IPS-18a (cell line): ENCODE measurements at regions not wholly inside any gene's neighbourhood (a gene's known extent, or its start where the extent isn't known, plus 50 kb on each side); places are given as distances from the start of the nearest gene placed in this dataset.

Experiments
- H3K27ac ChIP-seq: one replicate; pipeline ENCODE4 v1.5.1; 2013; ENCODE audit warnings: low read length
- H3K27me3 ChIP-seq: one replicate; pipeline ENCODE4 v1.6.1; 2013; ENCODE audit warnings: mild to moderate bottlenecking, low read length; ENCODE audit not compliant: control insufficient read depth, insufficient read depth
- H3K36me3 ChIP-seq: one replicate; pipeline ENCODE4 v1.6.1; 2013; ENCODE audit warnings: low read depth, low read length; ENCODE audit not compliant: control insufficient read depth
- H3K4me1 ChIP-seq: one replicate; pipeline ENCODE4 v1.6.1; 2013; ENCODE audit warnings: low read depth, low read length; ENCODE audit not compliant: control insufficient read depth
- H3K4me3 ChIP-seq: one replicate; pipeline ENCODE4 v1.5.1; 2013; ENCODE audit warnings: low read length
- H3K9ac ChIP-seq: one replicate; pipeline ENCODE4 v1.6.1; 2013; ENCODE audit warnings: mild to moderate bottlenecking, low read length, moderate library complexity
- H3K9me3 ChIP-seq: one replicate; pipeline ENCODE4 v1.6.1; 2013; ENCODE audit warnings: low read depth, low read length; ENCODE audit not compliant: control insufficient read depth

- Histone ChIP-seq H3K27ac (no peak overlapping the region), H3K27me3 (no peaks in the 10 kb centered on the region), H3K9ac (no peak overlapping the region), H3K9me3 (no peaks in the 10 kb centered on the region), H3K4me1 (no peaks in the 10 kb centered on the region), H3K36me3 (no peaks in the 10 kb centered on the region), H3K4me3 (no peak overlapping the region)
Measured at GRCh38 chr4:156422576-156422975, 468.9 kb upstream of the CTSO start.

DNA sequence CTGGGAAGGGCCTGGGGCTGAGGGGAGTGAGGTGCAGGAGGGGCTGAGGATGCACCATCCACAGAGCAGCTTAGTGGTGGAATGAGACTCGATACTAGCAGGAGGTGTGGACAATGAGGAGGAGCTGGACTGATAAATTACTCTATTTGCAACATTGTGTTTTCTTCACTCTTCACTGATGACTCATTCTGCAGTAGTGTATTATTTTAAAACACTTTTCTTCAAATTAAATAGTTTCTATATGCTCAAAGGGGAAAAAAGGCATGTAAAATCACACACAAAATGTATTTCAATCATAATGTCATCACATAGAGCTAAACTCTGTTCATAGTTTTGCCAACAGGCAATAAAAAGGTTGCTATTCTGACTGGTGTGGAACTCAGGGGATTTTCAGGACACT is 467.0 kb upstream of the CTSO start:
- H3K9ac ChIP-seq: no peak overlapping the region
- no peaks in the 10 kb centered on the region for H3K4me1 ChIP-seq
- no peak overlapping the region for H3K27ac ChIP-seq
- no peaks in the 10 kb centered on the region for H3K27me3 ChIP-seq
- no peak overlapping the region for H3K4me3 ChIP-seq
- H3K9me3 ChIP-seq: no peaks in the 10 kb centered on the region
- no peaks in the 10 kb centered on the region for H3K36me3 ChIP-seq

- H3K9ac ChIP-seq: no peak overlapping the region
Measured at GRCh38 chr4:156419080-156419685, 465.5 kb upstream of the CTSO start.

GRCh38 chr4:156414406-156414805 is 460.7 kb upstream of the CTSO start:
- no peak overlapping the region for H3K9ac ChIP-seq
- H3K27me3 ChIP-seq: no peaks in the 10 kb centered on the region
- no peaks in the 10 kb centered on the region for H3K9me3 ChIP-seq
- H3K4me3 ChIP-seq: no peak overlapping the region
- H3K27ac ChIP-seq: no peak overlapping the region
- H3K36me3 ChIP-seq: no peaks in the 10 kb centered on the region
- H3K4me1 ChIP-seq: no peaks in the 10 kb centered on the region

More at GRCh38 chr4:156419080-156419685, 465.5 kb upstream of the CTSO start:
- H3K4me1 ChIP-seq: no peaks in the 10 kb centered on the region
- H3K9me3 ChIP-seq: no peaks in the 10 kb centered on the region
- no peak overlapping the region for H3K27ac ChIP-seq
- no peaks in the 10 kb centered on the region for H3K36me3 ChIP-seq
- H3K4me3 ChIP-seq: no peak overlapping the region
- H3K27me3 ChIP-seq: no peaks in the 10 kb centered on the region

DNA sequence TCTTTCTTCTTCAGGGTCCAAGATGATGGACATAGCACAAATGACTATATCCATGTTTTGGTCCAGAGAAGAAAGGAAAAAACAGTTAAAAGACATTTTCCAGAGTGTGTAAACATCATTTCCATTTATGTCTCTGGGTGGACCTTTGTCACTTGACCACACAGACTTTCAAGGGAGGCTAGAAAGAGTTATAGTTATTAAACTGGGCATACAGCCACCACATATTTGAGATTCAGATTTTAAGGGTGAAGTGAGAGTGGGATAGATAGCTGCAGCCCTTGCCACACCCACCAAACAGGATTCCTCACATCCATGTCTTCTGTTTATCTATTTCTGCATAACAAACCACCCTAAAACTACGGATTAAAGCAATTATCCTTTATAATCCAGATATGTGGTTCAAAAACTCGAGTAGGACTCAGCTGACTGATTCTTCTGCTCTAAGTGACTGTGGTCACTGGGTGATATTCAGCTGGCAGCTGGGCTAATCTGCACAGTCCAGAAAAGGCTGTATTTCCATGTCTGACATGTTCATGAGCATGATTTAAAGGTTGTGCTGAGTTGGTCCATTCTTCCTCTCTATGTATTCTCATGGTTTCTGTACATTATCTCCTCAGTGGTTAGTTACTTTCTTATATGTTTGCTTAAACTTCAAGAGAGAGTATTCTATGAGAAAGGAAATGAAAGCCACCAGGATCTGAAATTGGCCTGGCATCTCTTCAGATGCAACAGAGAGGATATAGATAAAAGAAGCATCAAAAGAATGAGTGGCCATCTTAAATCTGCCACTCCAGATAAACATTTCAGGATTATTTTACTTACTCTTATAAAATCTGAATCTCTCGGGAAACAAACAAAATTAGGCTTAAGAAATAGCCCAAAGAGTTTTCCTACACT is 459.8 kb upstream of the CTSO start:
- H3K9me3 ChIP-seq: no peaks in the 10 kb centered on the region
- no peak overlapping the region for H3K27ac ChIP-seq
- no peaks in the 10 kb centered on the region for H3K4me1 ChIP-seq
- no peaks in the 10 kb centered on the region for H3K27me3 ChIP-seq
- no peak overlapping the region for H3K4me3 ChIP-seq
- H3K9ac ChIP-seq: no peak overlapping the region
- H3K36me3 ChIP-seq: no peaks in the 10 kb centered on the region

GRCh38 chr4:156411531-156411930 is 457.9 kb upstream of the CTSO start:
- Histone ChIP-seq H3K36me3 (no peaks in the 10 kb centered on the region), H3K9ac (no peak overlapping the region), H3K9me3 (no peaks in the 10 kb centered on the region), H3K4me1 (no peaks in the 10 kb centered on the region), H3K4me3 (no peak overlapping the region), H3K27ac (no peak overlapping the region), H3K27me3 (no peaks in the 10 kb centered on the region)

DNA sequence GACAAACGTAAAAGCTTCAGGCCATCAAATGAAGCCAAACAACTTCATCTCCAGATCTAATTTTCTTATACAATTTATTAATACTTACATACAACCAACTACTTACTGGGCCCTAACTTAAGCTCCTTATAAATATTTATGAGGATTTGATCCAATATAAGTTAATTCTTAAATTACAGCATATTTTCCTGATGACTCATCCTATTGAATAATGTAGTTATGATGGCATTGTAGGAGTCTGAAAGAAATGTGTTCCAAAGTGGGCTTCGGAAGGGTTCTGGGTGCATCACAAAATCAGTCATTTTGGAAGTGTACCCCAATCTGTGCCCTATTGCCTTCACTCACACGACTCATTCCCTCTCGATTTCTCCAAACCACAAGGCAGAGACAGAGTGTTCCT is 455.1 kb upstream of the CTSO start:
- Histone ChIP-seq H3K9me3 (no peaks in the 10 kb centered on the region), H3K9ac (no peak overlapping the region), H3K27ac (no peak overlapping the region), H3K27me3 (no peaks in the 10 kb centered on the region), H3K4me3 (no peak overlapping the region), H3K4me1 (no peaks in the 10 kb centered on the region), H3K36me3 (no peaks in the 10 kb centered on the region)

DNA sequence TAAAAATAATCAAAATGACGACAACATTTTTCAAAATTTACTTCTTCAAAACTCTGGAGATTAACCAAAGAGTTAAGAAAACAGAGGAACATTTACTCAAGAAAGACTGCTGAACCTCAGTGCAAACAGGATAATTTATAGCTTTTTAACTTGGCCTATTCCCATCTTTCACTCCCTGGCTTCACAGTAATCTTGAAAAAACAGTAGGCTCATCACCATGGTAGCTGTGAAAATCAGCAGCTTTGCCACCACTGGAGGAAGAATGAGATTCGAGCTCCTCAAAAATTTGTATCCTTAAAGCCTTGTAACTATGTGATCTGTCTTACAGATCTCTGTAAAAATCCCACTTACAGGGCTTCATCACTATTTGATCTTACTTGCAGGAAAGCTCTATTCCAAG is 447.7 kb upstream of the CTSO start:
- Histone ChIP-seq H3K9me3 (no peaks in the 10 kb centered on the region), H3K27me3 (no peaks in the 10 kb centered on the region), H3K4me1 (no peaks in the 10 kb centered on the region), H3K9ac (no peak overlapping the region), H3K4me3 (no peak overlapping the region), H3K36me3 (no peaks in the 10 kb centered on the region), H3K27ac (no peak overlapping the region)

- Histone ChIP-seq H3K27ac (no peak overlapping the region), H3K4me3 (no peak overlapping the region), H3K9ac (no peak overlapping the region), H3K36me3 (no peaks in the 10 kb centered on the region), H3K9me3 (no peaks in the 10 kb centered on the region), H3K27me3 (no peaks in the 10 kb centered on the region), H3K4me1 (no peaks in the 10 kb centered on the region)
Measured at GRCh38 chr4:156396534-156396933, 442.9 kb upstream of the CTSO start.

DNA sequence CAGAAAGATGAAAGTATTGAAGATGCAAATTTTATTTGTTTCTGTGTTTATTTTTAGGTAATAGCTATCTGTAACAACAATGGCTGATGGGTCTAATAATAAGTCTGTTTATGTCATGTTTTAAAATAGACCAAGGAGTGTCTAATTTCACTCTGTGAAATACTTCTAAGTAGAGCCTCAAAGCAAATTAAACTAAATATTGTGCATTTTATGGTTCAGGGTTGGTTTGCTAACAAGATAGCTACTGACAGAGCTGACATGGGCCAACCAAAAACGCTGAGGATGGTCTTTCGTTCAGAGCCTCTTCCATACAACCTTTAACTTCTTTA is 437.6 kb upstream of the CTSO start:
- Histone ChIP-seq H3K4me3 (no peak overlapping the region), H3K27me3 (no peaks in the 10 kb centered on the region), H3K27ac (no peak overlapping the region), H3K9me3 (no peaks in the 10 kb centered on the region), H3K4me1 (no peaks in the 10 kb centered on the region), H3K36me3 (no peaks in the 10 kb centered on the region), H3K9ac (no peak overlapping the region)

- H3K9me3 ChIP-seq: no peaks in the 10 kb centered on the region
- H3K27me3 ChIP-seq: no peaks in the 10 kb centered on the region
Measured at GRCh38 chr4:156390599-156391324, 437.1 kb upstream of the CTSO start.

More at GRCh38 chr4:156390599-156391324, 437.1 kb upstream of the CTSO start:
- Histone ChIP-seq H3K36me3 (no peaks in the 10 kb centered on the region), H3K4me3 (no peak overlapping the region), H3K4me1 (no peaks in the 10 kb centered on the region), H3K27ac (no peak overlapping the region), H3K9ac (no peak overlapping the region)
